Astrocyte (in vitro differentiated cells and primary cell): ENCODE measurements at regions not wholly inside any gene's neighbourhood (a gene's known extent, or its start where the extent isn't known, plus 50 kb on each side); places are given as distances from the start of the nearest gene placed in this dataset.

Experiments
- CTCF ChIP-seq: IDR thresholded peaks from 2 replicates; pipeline ENCODE4 v1.5.1; 2011; ENCODE audit warnings: low read depth, mild to moderate bottlenecking, inconsistent platforms, low read length, moderate library complexity; ENCODE audit not compliant: insufficient read depth
- EZH2 ChIP-seq: IDR thresholded peaks from 2 replicates; pipeline ENCODE4 v1.6.1; 2012; ENCODE audit warnings: mild to moderate bottlenecking, low read length, inconsistent platforms; ENCODE audit not compliant: insufficient read depth

DNA sequence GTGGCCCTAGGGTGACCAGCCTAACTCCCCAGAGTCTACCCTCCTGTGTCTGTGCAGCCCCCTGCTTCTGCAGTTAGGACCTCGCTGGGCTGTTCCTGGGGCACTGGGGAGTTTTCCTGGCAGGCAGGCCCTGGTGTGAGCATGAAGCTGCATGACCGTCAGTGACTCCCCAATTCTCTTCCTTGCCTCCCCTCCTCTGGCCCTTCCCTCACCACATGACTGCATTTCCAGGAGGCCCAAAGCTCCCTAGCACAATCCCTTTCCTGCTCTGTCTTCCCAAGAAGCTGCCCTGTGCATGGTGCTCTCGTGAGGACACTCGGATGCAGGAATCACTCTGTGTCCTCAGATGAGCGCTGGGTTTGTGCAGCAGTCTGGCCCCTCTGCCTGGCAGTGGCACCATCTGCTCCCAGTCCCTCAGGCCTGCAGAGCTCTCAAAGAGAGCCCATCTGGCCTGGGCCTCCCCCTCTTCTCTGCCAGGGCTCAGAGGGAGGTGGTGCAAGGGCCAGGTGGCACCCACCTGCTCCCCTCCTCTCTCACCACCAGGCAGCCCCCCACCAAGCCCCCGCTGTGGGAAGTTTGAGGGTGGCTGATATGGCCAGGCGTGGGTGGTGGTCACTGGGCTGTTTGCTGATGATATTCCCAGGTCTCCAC, 125.6 kb upstream of the HS6ST1 start:
- no peak for TF ChIP-seq CTCF
- TF ChIP-seq EZH2: no peak
